K562 (cell line): ENCODE measurements at regions not wholly inside any gene's neighbourhood (a gene's known extent, or its start where the extent isn't known, plus 50 kb on each side); places are given as distances from the start of the nearest gene placed in this dataset.

Experiments used
- ARHGAP35 ChIP-seq: fragments of 450-650 bp; IDR thresholded peaks from 2 replicates; pipeline ENCODE4 v1.6.1; 2018; ENCODE audit not compliant: partially characterized antibody
- CBFA2T3 ChIP-seq: fragments of 450-650 bp; IDR thresholded peaks from 2 replicates; pipeline ENCODE4 v1.6.1; 2017
- CREM ChIP-seq: IDR thresholded peaks from 2 replicates; pipeline ENCODE4 v1.6.1; 2014; ENCODE audit warnings: antibody characterized with exemption, low read depth
- E2F4 ChIP-seq: sonication (generic); formaldehyde crosslinking; IDR thresholded peaks from 2 replicates; pipeline ENCODE4 v1.8.0; 2022; ENCODE audit warnings: mild to moderate bottlenecking, low read depth, missing genetic modification reagents
- FOXP4 ChIP-seq: sonication (generic); formaldehyde crosslinking; IDR thresholded peaks from 2 replicates; pipeline ENCODE4 v1.8.0; 2022; ENCODE audit warnings: mild to moderate bottlenecking, missing genetic modification reagents, borderline replicate concordance
- HIVEP1 ChIP-seq: fragments of 250-450 bp; sonication (Bioruptor Pico); IDR thresholded peaks from 2 replicates; pipeline ENCODE4 v1.4.0; 2020; ENCODE audit warnings: mild to moderate bottlenecking
- KDM4B ChIP-seq, 2 experiments: fragments of 450-650 bp in 1 of 2; sonication (generic) in 1 of 2; IDR thresholded peaks; 2 replicates each; pipeline ENCODE4 v1.6.1; 2016 to 2017; ENCODE audit warnings: borderline replicate concordance in 2 of 2, antibody characterized with exemption in 1 of 2, low read depth in 1 of 2, mild to moderate bottlenecking in 1 of 2
- MBD1 ChIP-seq: fragments of 250-450 bp; sonication (Bioruptor Pico); IDR thresholded peaks from 2 replicates; pipeline ENCODE4 v1.8.0; 2022; ENCODE audit warnings: inconsistent platforms
- MYBL2 ChIP-seq, 2 experiments: fragments of 450-650 bp in 1 of 2; sonication (generic) in 1 of 2; formaldehyde crosslinking in 1 of 2; IDR thresholded peaks; 2 replicates each; pipeline versions ENCODE4 v1.6.1 to v1.8.1; 2017 to 2022; ENCODE audit warnings: borderline replicate concordance in 1 of 2, inconsistent platforms in 1 of 2, low read depth in 1 of 2, mild to moderate bottlenecking in 1 of 2, missing genetic modification reagents in 1 of 2, moderate library complexity in 1 of 2
- NBN ChIP-seq: fragments of 450-650 bp; IDR thresholded peaks from 2 replicates; pipeline ENCODE4 v1.6.1; 2016; ENCODE audit warnings: low read depth, mild to moderate bottlenecking
- RHOXF2B ChIP-seq: fragments of 250-450 bp; sonication (Bioruptor Pico); conservative IDR thresholded peaks from 2 replicates; pipeline ENCODE4 v1.5.1; 2021
- SRSF7 ChIP-seq: fragments of 200-400 bp; formaldehyde crosslinking; optimal IDR thresholded peaks from 2 replicates; pipeline ENCODE3; 2017; ENCODE audit warnings: mild to moderate bottlenecking, low read depth, low read length
- TEAD4 ChIP-seq, 2 experiments: sonication (generic) in 1 of 2; formaldehyde crosslinking in 1 of 2; IDR thresholded peaks; 2 replicates each; pipeline versions ENCODE4 v1.6.1 to v1.8.0; 2012 to 2022; ENCODE audit warnings: borderline replicate concordance in 1 of 2, inconsistent platforms in 1 of 2, low read length in 1 of 2, mild to moderate bottlenecking in 1 of 2, missing genetic modification reagents in 1 of 2
- ZNF124 ChIP-seq: sonication (generic); formaldehyde crosslinking; IDR thresholded peaks from 2 replicates; pipeline ENCODE4 v1.8.1; 2022; ENCODE audit warnings: missing genetic modification reagents
- ZNF134 ChIP-seq: fragments of 250-450 bp; sonication (Bioruptor Pico); conservative IDR thresholded peaks from 2 replicates; pipeline ENCODE4 v1.4.0; 2020
- ZNF140 ChIP-seq: fragments of 250-450 bp; sonication (Bioruptor Pico); IDR thresholded peaks from 2 replicates; pipeline ENCODE4 v1.8.0; 2021; ENCODE audit warnings: moderate library complexity, mild to moderate bottlenecking, inconsistent platforms
- ZNF717 ChIP-seq: fragments of 250-450 bp; sonication (Bioruptor Pico); IDR thresholded peaks from 2 replicates; pipeline ENCODE4 v1.5.0; 2021
- ZNF766 ChIP-seq: fragments of 200-800 bp; sonication (Bioruptor generic); conservative IDR thresholded peaks from 2 replicates; pipeline ENCODE4 v1.6.1; 2016; ENCODE audit warnings: missing genetic modification characterization, missing compliant biosample characterization
- TF ChIP-seq, protein P1 (sequence below): fragments of 450-650 bp; conservative IDR thresholded peaks from 2 replicates; pipeline ENCODE4 v1.6.1; 2016; ENCODE audit warnings: missing genetic modification characterization, low read depth, mild to moderate bottlenecking, missing compliant biosample characterization, moderate library complexity
- TF ChIP-seq, protein P2 (sequence below): IDR thresholded peaks from 2 replicates; pipeline ENCODE4 v1.6.1; 2011; ENCODE audit not compliant: insufficient read length; ENCODE audit errors: extremely low read depth

DNA sequence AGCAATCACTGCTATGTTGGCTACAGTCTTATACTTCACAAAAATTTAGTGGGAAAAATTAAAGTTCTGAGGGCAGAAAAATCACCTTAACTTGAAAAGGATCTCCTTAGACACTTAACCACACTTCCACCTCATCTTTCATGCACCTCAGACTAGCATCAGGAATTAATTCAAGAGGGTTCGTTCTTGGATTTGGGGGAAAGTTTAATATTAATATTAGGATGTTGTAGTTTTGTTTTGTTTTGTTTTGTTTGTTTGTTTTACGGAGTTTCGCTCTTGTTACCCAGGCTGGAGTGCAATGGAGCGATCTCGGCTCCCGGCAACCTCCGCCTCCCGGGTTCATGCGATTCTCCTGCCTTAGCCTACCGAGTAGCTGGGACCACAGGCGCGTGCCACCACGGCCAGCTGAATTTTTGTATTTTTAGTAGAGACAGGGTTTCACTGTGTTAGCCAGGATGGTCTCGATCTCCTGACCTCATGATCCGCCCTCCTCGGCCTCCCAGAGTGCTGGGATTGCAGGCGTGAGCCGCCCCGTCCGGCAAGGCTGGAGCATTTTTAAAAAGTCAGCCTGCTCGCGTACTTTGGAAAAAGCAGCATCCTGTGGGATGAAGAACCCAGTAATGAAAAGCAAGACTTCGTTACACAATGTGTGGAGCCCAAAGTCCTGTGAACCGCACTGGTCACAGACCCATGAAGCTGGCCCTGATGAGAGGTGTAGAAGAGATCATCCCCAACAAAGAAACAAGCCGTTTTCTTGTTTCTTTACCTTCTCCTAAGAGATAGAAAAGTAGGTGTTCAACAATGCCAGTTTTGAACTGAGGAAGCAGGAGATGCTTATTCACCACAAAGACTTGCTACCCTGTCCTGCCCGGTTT, 194.9 kb downstream of the GPX5 start (continued):
- TF ChIP-seq MBD1 (no peak), E2F4 (CRISPR knock-in tag) (no peak), SRSF7 (no peak), MYBL2 (IDR thresholded peaks at IDR 0.05; ENCODE audit: low read depth) (no peak), MYBL2 (CRISPR knock-in tag; IDR thresholded peaks at IDR 0.05; ENCODE audit: borderline replicate concordance) (no peak), ZNF140 (no peak), ZNF124 (CRISPR knock-in tag) (no peak), CBFA2T3 (no peak), FOXP4 (no peak), ZNF134 (CRISPR knock-in tag) (no peak), KDM4B (IDR thresholded peaks at IDR 0.05; ENCODE audit: borderline replicate concordance in 2 of 2, low read depth in 1 of 2) (peak in 1 of 2 experiments; percentile 79; a peak in 1 of 4 replicates), ZNF717 (no peak; the same call in none of the 2 replicates), ZNF766 (CRISPR knock-in tag) (no peak), ARHGAP35 (peak; percentile 81), CREM (no peak), HIVEP1 (CRISPR knock-in tag) (no peak), NBN (peak; percentile 73), TEAD4 (IDR thresholded peaks at IDR 0.05; ENCODE audit: low read length) (peak; percentile 44; the same call in 1 of the 2 replicates), TEAD4 (CRISPR knock-in tag; IDR thresholded peaks at IDR 0.05; ENCODE audit: borderline replicate concordance) (no peak), RHOXF2B (CRISPR knock-in tag) (no peak)
- TF ChIP-seq, protein P1, sequence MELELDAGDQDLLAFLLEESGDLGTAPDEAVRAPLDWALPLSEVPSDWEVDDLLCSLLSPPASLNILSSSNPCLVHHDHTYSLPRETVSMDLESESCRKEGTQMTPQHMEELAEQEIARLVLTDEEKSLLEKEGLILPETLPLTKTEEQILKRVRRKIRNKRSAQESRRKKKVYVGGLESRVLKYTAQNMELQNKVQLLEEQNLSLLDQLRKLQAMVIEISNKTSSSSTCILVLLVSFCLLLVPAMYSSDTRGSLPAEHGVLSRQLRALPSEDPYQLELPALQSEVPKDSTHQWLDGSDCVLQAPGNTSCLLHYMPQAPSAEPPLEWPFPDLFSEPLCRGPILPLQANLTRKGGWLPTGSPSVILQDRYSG (tag): no peak
- TF ChIP-seq, protein P2, sequence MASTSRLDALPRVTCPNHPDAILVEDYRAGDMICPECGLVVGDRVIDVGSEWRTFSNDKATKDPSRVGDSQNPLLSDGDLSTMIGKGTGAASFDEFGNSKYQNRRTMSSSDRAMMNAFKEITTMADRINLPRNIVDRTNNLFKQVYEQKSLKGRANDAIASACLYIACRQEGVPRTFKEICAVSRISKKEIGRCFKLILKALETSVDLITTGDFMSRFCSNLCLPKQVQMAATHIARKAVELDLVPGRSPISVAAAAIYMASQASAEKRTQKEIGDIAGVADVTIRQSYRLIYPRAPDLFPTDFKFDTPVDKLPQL: peak; percentile 93
